GM23248 (cell line): ENCODE measurements at regions not wholly inside any gene's neighbourhood (a gene's known extent, or its start where the extent isn't known, plus 50 kb on each side); places are given as distances from the start of the nearest gene placed in this dataset.
"Not testable (repeated sequence)": the region's sequence is repeated elsewhere in the genome, so short reads cannot be mapped to it uniquely, and the experiment has no call there.

Source experiments
- EZH2 ChIP-seq: fragments of 200-600 bp; sonication (generic); IDR thresholded peaks from 2 replicates; pipeline ENCODE4 v1.6.1; 2018; ENCODE audit warnings: antibody characterized with exemption, mild to moderate bottlenecking; ENCODE audit not compliant: insufficient read depth, poor library complexity, severe bottlenecking
- EZH2phosphoT487 ChIP-seq: fragments of 200-600 bp; sonication (generic); IDR thresholded peaks from 2 replicates; pipeline ENCODE4 v1.6.1; 2018; ENCODE audit warnings: antibody characterized with exemption, moderate library complexity, mild to moderate bottlenecking, low read depth; ENCODE audit not compliant: insufficient read depth

DNA sequence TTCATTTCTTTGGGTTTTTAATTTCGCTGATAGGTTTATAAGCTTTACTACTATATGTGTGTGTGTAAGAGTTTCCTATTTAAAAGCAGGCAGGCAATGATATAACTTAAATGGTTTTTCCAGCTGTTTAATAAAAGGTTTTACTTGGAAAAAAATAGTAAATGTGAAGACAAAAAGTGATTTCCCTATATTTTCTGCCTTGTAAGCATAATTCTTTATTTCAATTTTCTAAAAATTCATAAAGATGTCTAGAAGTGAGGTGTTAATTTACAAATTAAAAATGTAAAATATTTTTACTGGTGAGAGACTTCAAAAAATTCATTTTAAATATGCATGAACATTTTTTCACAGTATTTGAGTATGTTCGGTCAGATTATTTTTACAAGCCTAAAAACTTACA lies 161.8 kb downstream of the SEPTIN7 start:
- TF ChIP-seq EZH2, EZH2phosphoT487: not testable (repeated sequence)
